22Rv1 (cell line): ENCODE measurements at regions not wholly inside any gene's neighbourhood (a gene's known extent, or its start where the extent isn't known, plus 50 kb on each side); places are given as distances from the start of the nearest gene placed in this dataset.

Experiments
- ZFX ChIP-seq: fragments of 450-650 bp; IDR thresholded peaks from 2 replicates; pipeline ENCODE4 v1.6.1; 2017; ENCODE audit warnings: antibody characterized with exemption, borderline replicate concordance
- TF ChIP-seq, protein P1 (sequence below): fragments of 450-650 bp; IDR thresholded peaks from 2 replicates; pipeline ENCODE4 v1.5.1; 2017; ENCODE audit warnings: mild to moderate bottlenecking

DNA sequence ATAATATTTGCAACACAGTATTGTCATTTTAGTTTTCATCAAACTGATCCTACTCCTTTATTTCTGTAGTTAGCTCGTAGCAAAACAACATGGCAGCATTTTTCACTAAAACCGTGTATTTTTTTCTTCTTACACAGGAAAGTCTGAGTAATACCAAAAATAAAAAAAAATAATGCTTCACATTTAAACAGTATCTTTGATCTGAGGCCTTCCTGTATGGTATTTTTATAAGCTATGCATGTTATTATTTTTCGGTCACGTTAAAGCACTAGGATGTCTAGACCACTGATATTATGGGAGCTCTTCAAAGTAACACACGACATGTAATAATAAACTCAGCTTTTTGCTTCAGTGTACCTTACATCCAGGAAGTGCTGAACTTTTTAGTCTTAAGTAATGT, 94.1 kb upstream of the SRD5A3 start:
- TF ChIP-seq, protein P1, sequence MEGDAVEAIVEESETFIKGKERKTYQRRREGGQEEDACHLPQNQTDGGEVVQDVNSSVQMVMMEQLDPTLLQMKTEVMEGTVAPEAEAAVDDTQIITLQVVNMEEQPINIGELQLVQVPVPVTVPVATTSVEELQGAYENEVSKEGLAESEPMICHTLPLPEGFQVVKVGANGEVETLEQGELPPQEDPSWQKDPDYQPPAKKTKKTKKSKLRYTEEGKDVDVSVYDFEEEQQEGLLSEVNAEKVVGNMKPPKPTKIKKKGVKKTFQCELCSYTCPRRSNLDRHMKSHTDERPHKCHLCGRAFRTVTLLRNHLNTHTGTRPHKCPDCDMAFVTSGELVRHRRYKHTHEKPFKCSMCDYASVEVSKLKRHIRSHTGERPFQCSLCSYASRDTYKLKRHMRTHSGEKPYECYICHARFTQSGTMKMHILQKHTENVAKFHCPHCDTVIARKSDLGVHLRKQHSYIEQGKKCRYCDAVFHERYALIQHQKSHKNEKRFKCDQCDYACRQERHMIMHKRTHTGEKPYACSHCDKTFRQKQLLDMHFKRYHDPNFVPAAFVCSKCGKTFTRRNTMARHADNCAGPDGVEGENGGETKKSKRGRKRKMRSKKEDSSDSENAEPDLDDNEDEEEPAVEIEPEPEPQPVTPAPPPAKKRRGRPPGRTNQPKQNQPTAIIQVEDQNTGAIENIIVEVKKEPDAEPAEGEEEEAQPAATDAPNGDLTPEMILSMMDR: no peak
- TF ChIP-seq ZFX: no peak
